ENCODE measurements at regions not wholly inside any gene's neighbourhood (a gene's known extent, or its start where the extent isn't known, plus 50 kb on each side); places are given as distances from the start of the nearest gene placed in this dataset.
A peak's percentile ranks its signal among the peaks of the same experiment; 100 is the strongest.
"Not testable (repeated sequence)": the region's sequence is repeated elsewhere in the genome, so short reads cannot be mapped to it uniquely, and the experiment has no call there.

GRCh38 chr2:183459466-183459865 lies 335.2 kb downstream of the NUP35 start:
- DNase-seq (ENCODE audit: low spot score) = no peak

GRCh38 chr2:183463821-183464220 lies 339.6 kb downstream of the NUP35 start:
- DNase-seq (ENCODE audit: low spot score) = no peak

GRCh38 chr2:183465048-183465447 lies 340.8 kb downstream of the NUP35 start:
- DNase-seq (ENCODE audit: low spot score) = no peak

- no peak for DNase-seq (ENCODE audit: low spot score)
Measured at GRCh38 chr2:183474912-183475695, 350.9 kb downstream of the NUP35 start.

- no peak for DNase-seq (ENCODE audit: low spot score)
Measured at GRCh38 chr2:183476490-183476889, 352.2 kb downstream of the NUP35 start.

- no peak for DNase-seq (ENCODE audit: low spot score)
Measured at GRCh38 chr2:183477296-183477695, 353.1 kb downstream of the NUP35 start.

- not testable (repeated sequence) for DNase-seq (ENCODE audit: low spot score)
Measured at GRCh38 chr2:183478941-183479595, 354.8 kb downstream of the NUP35 start.

- no peak for DNase-seq (ENCODE audit: low spot score)
Measured at GRCh38 chr2:183487326-183487725, 363.1 kb downstream of the NUP35 start.

GRCh38 chr2:183488421-183488820 lies 364.2 kb downstream of the NUP35 start:
- no peak for DNase-seq (ENCODE audit: low spot score)

GRCh38 chr2:183490489-183490888 lies 366.2 kb downstream of the NUP35 start:
- DNase-seq (ENCODE audit: low spot score) = no peak

GRCh38 chr2:183490914-183491313 lies 366.7 kb downstream of the NUP35 start:
- DNase-seq (ENCODE audit: low spot score) = peak; percentile 7

- no peak for DNase-seq (ENCODE audit: low spot score)
Measured at GRCh38 chr2:183493040-183493439, 368.8 kb downstream of the NUP35 start.

GRCh38 chr2:183495079-183495478 lies 370.8 kb downstream of the NUP35 start:
- DNase-seq (ENCODE audit: low spot score) = no peak

GRCh38 chr2:183495589-183496267 lies 371.5 kb downstream of the NUP35 start:
- no peak for DNase-seq (ENCODE audit: low spot score)

GRCh38 chr2:183497861-183498260 lies 373.6 kb downstream of the NUP35 start:
- DNase-seq (ENCODE audit: low spot score) = no peak

- no peak for DNase-seq (ENCODE audit: low spot score)
Measured at GRCh38 chr2:183505911-183506310, 381.7 kb downstream of the NUP35 start.

GRCh38 chr2:183511154-183511553 lies 386.9 kb downstream of the NUP35 start:
- DNase-seq (ENCODE audit: low spot score) = no peak

GRCh38 chr2:183519371-183520056 lies 395.3 kb downstream of the NUP35 start:
- no peak for DNase-seq (ENCODE audit: low spot score)

GRCh38 chr2:183521911-183522310 lies 397.7 kb downstream of the NUP35 start:
- DNase-seq (ENCODE audit: low spot score) = no peak

GRCh38 chr2:183522489-183523266 lies 398.4 kb downstream of the NUP35 start:
- DNase-seq (ENCODE audit: low spot score) = no peak

GRCh38 chr2:183530333-183530901 lies 406.2 kb downstream of the NUP35 start:
- no peak for DNase-seq (ENCODE audit: low spot score)
